AG09319 (cell line): ENCODE measurements at regions not wholly inside any gene's neighbourhood (a gene's known extent, or its start where the extent isn't known, plus 50 kb on each side); places are given as distances from the start of the nearest gene placed in this dataset.

Experiments used
- DNase-seq: peaks from one replicate; pipeline ENCODE4 v3.0.0-alpha.2; 2010; ENCODE audit warnings: low read depth; ENCODE audit errors: extremely low read depth
- CTCF ChIP-seq: IDR thresholded peaks from 2 replicates; pipeline ENCODE4 v1.5.1; 2011; ENCODE audit warnings: low read depth, mild to moderate bottlenecking, inconsistent platforms, low read length, moderate library complexity

GRCh38 chr13:74035896-74036295 is 98.3 kb downstream of the KLF12 start:
- DNase-seq, result no peak
- no peak for TF ChIP-seq CTCF

- no peak for TF ChIP-seq CTCF
- DNase-seq, result no peak
Observed at GRCh38 chr13:74032325-74032724, 101.9 kb downstream of the KLF12 start.

GRCh38 chr13:74027161-74027779 is 106.9 kb downstream of the KLF12 start:
- no peak for DNase-seq
- TF ChIP-seq CTCF, result no peak

GRCh38 chr13:74026753-74027152 is 107.5 kb downstream of the KLF12 start:
- no peak for DNase-seq
- no peak for TF ChIP-seq CTCF

- no peak for DNase-seq
- TF ChIP-seq CTCF, result no peak
Observed at GRCh38 chr13:74025369-74025768, 108.8 kb downstream of the KLF12 start.

- no peak for DNase-seq
- TF ChIP-seq CTCF, result no peak
Observed at GRCh38 chr13:74024856-74025255, 109.3 kb downstream of the KLF12 start.

- no peak for DNase-seq
- TF ChIP-seq CTCF, result no peak
Observed at GRCh38 chr13:74024314-74024713, 109.9 kb downstream of the KLF12 start.
